Epithelial cell of esophagus (primary cell): ENCODE measurements at regions not wholly inside any gene's neighbourhood (a gene's known extent, or its start where the extent isn't known, plus 50 kb on each side); places are given as distances from the start of the nearest gene placed in this dataset.

Experiments used
- DNase-seq: peaks from one replicate; pipeline ENCODE4 v3.0.0; 2010; ENCODE audit warnings: low read depth
- H3K4me3 ChIP-seq: 2 replicates; pipeline ENCODE4 v1.5.1; 2011; ENCODE audit warnings: mild to moderate bottlenecking, low read length, control low read depth
- CTCF ChIP-seq: IDR thresholded peaks from 2 replicates; pipeline ENCODE4 v1.5.1; 2011; ENCODE audit warnings: low read depth, mild to moderate bottlenecking, low read length, control low read depth, inconsistent platforms; ENCODE audit not compliant: insufficient read depth; ENCODE audit errors: missing control alignments

- no peak for TF ChIP-seq CTCF
- no peak overlapping the region for H3K4me3 ChIP-seq
- DNase-seq: peak; percentile 22
Measured at GRCh38 chr4:30945586-30945985, 225.4 kb downstream of the PCDH7 start.

GRCh38 chr4:30946288-30946687 lies 226.1 kb downstream of the PCDH7 start:
- DNase-seq: no peak
- no peak for TF ChIP-seq CTCF
- H3K4me3 ChIP-seq: no peak overlapping the region

- no peak overlapping the region for H3K4me3 ChIP-seq
- TF ChIP-seq CTCF: no peak
- peak; percentile 92 for DNase-seq
Measured at GRCh38 chr4:30948653-30949052, 228.5 kb downstream of the PCDH7 start.

- DNase-seq: peak; percentile 98
- no peak overlapping the region for H3K4me3 ChIP-seq
- TF ChIP-seq CTCF: no peak
Measured at GRCh38 chr4:30950737-30951136, 230.6 kb downstream of the PCDH7 start.

- no peak overlapping the region for H3K4me3 ChIP-seq
- DNase-seq: peak; percentile 45
- TF ChIP-seq CTCF: no peak
Measured at GRCh38 chr4:30952526-30953219, 232.5 kb downstream of the PCDH7 start.

GRCh38 chr4:30953799-30954198 lies 233.6 kb downstream of the PCDH7 start:
- no peak for DNase-seq
- no peak overlapping the region for H3K4me3 ChIP-seq
- TF ChIP-seq CTCF: no peak

GRCh38 chr4:30956916-30957315 lies 236.7 kb downstream of the PCDH7 start:
- no peak for DNase-seq
- no peak for TF ChIP-seq CTCF
- H3K4me3 ChIP-seq: no peak overlapping the region
